ENCODE measurements at regions not wholly inside any gene's neighbourhood (a gene's known extent, or its start where the extent isn't known, plus 50 kb on each side); places are given as distances from the start of the nearest gene placed in this dataset.

DNA sequence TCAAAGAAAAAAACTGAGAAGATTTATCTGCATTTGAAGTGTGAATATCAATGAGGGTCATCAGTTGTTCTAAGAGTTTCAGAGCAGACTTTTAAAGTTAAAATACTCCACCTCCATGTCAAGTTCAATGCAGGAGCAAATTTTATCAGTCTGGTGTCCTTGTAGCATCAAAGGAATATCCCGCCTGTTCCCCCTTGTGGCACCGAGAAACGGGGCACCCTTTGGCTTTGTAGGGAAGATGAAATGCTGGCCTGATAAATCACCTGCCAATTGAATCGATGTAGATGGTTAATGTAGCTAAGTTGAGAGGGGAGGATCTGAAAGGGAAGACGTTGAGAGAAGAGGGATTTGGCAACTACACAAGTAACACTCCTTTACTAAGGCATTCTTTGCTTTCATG is 714.5 kb downstream of the EFNA5 start:
- H3K36me3 Mint-ChIP-seq (ENCODE audit: insufficient read depth, unreplicated experiment), result no peaks in the 10 kb centered on the region
- intact Hi-C loops (cut with micrococcal nuclease; ENCODE audit: unreplicated experiment), result no loop called here
- no peak overlapping the region for H3K4me3 Mint-ChIP-seq (ENCODE audit: low read depth, unreplicated experiment)
- TF ChIP-seq, protein P1, sequence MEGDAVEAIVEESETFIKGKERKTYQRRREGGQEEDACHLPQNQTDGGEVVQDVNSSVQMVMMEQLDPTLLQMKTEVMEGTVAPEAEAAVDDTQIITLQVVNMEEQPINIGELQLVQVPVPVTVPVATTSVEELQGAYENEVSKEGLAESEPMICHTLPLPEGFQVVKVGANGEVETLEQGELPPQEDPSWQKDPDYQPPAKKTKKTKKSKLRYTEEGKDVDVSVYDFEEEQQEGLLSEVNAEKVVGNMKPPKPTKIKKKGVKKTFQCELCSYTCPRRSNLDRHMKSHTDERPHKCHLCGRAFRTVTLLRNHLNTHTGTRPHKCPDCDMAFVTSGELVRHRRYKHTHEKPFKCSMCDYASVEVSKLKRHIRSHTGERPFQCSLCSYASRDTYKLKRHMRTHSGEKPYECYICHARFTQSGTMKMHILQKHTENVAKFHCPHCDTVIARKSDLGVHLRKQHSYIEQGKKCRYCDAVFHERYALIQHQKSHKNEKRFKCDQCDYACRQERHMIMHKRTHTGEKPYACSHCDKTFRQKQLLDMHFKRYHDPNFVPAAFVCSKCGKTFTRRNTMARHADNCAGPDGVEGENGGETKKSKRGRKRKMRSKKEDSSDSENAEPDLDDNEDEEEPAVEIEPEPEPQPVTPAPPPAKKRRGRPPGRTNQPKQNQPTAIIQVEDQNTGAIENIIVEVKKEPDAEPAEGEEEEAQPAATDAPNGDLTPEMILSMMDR (IDR thresholded peaks at IDR 0.05; ENCODE audit: unreplicated experiment), result no peak
- H3K4me1 Mint-ChIP-seq (ENCODE audit: low read depth, unreplicated experiment), result peaks cover 21% of the 10 kb centered on the region
- CTCF ChIA-PET, result no interaction called here
- no TSS peak for BruUV-seq (replicated peaks)
- DNase-seq, result no peak
- H3K27ac Mint-ChIP-seq (ENCODE audit: unreplicated experiment), result no peak overlapping the region
- no peaks in the 10 kb centered on the region for H3K9me3 Mint-ChIP-seq (ENCODE audit: low read depth, unreplicated experiment)
- H3K27me3 Mint-ChIP-seq (ENCODE audit: unreplicated experiment), result no peaks in the 10 kb centered on the region

DNA sequence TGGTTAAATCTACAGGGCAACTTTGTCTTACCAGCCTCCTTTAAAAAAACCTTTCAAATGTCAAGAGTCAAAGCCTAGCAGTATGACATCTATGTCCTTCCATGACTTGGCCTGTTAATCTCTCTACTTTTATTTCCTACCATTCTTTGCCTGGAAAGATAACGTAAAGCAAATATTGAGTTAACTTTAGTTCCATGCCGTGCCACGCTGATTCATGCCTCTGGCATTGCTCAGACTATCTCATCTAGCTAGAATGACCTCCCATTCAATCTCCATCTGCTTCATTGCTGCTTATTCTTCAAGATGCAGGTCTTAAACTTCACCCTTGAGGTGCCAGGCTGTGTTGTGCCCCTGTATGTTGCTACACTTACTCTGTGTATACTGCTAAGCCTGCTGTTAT is 729.8 kb downstream of the EFNA5 start:
- peak overlapping the region; percentile 38 for H3K4me3 Mint-ChIP-seq (ENCODE audit: low read depth, unreplicated experiment)

DNA sequence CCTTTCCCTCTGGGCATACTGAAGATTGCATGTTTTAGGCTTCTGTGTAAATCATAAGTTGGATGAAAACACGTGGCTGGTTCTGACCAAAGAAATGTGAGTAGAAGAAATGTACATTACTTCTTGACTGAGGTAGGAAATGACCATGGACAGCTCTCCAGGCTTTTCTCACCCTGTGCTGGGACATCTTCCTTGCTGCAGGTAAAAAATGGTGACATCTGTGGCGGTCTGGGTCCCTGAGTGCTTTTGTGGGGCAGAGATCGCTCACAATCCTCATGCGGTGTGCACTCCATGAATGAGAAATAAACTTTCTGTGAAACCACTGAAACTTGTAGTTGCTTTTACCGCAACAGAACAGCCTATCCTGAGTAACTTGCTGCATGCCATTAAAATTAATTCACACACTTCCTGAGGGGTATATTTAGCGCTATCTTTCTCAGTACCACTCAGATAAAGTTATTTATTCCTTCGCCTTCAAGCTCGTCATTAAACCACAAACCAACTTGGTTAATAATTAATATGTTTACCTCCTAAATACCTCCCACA is 730.4 kb downstream of the EFNA5 start:
- CTCF ChIA-PET, result no interaction called here
- intact Hi-C loops (cut with micrococcal nuclease; ENCODE audit: unreplicated experiment), result loop anchor here (10.0 kb wide), 1 partner anchor 424 kb away; no protein-coding TSS in a partner anchor
- peaks cover 22% of the 10 kb centered on the region for H3K4me1 Mint-ChIP-seq (ENCODE audit: low read depth, unreplicated experiment)
- BruUV-seq (replicated peaks), result no TSS peak
- H3K27ac Mint-ChIP-seq (ENCODE audit: unreplicated experiment), result peak overlapping the region; percentile 90
- H3K9me3 Mint-ChIP-seq (ENCODE audit: low read depth, unreplicated experiment), result peaks cover 3% of the 10 kb centered on the region
- no peak for DNase-seq
- TF ChIP-seq, protein P1 (IDR thresholded peaks at IDR 0.05; ENCODE audit: unreplicated experiment), result no peak
- peak overlapping the region; percentile 38 for H3K4me3 Mint-ChIP-seq (ENCODE audit: low read depth, unreplicated experiment)
- peaks cover 5% of the 10 kb centered on the region for H3K36me3 Mint-ChIP-seq (ENCODE audit: insufficient read depth, unreplicated experiment)
- no peaks in the 10 kb centered on the region for H3K27me3 Mint-ChIP-seq (ENCODE audit: unreplicated experiment)

More for the DNA sequence above, 729.8 kb downstream of the EFNA5 start:
- Mint-ChIP-seq H3K9me3 (ENCODE audit: low read depth, unreplicated experiment) (peaks cover 3% of the 10 kb centered on the region), H3K4me1 (ENCODE audit: low read depth, unreplicated experiment) (peaks cover 22% of the 10 kb centered on the region), H3K27me3 (ENCODE audit: unreplicated experiment) (no peaks in the 10 kb centered on the region), H3K36me3 (ENCODE audit: insufficient read depth, unreplicated experiment) (peaks cover 5% of the 10 kb centered on the region), H3K27ac (ENCODE audit: unreplicated experiment) (peak overlapping the region; percentile 90)
- no TSS peak for BruUV-seq (replicated peaks)
- TF ChIP-seq, protein P1 (IDR thresholded peaks at IDR 0.05; ENCODE audit: unreplicated experiment), result no peak
- intact Hi-C loops (cut with micrococcal nuclease; ENCODE audit: unreplicated experiment), result loop anchor here (10.0 kb wide), 1 partner anchor 424 kb away; no protein-coding TSS in a partner anchor
- peak; percentile 59 for DNase-seq
- CTCF ChIA-PET, result no interaction called here

DNA sequence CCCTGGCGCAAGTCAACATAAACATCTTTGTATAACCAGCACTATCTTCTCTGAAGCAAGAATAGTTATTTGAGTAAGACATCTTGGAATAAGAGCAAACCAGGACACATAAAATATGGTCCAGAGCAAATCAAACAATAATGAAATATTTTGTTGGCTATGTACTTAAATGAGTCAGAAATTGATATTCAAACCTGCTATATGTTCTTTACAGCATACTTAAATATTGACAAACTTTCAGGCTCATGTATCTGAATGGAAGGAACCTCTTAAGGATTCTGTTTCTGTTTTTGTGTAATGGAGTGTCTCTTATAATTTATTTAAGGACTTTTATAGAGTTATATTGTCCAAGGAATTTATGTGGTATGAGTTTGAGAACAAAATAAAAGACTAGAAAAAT is 747.3 kb downstream of the EFNA5 start:
- H3K4me3 Mint-ChIP-seq (ENCODE audit: low read depth, unreplicated experiment), result no peak overlapping the region
- H3K9me3 Mint-ChIP-seq (ENCODE audit: low read depth, unreplicated experiment), result peaks cover 8% of the 10 kb centered on the region
- intact Hi-C loops (cut with micrococcal nuclease; ENCODE audit: unreplicated experiment), result no loop called here
- CTCF ChIA-PET, result no interaction called here
- no peaks in the 10 kb centered on the region for H3K36me3 Mint-ChIP-seq (ENCODE audit: insufficient read depth, unreplicated experiment)
- no peaks in the 10 kb centered on the region for H3K27me3 Mint-ChIP-seq (ENCODE audit: unreplicated experiment)
- DNase-seq, result no peak
- BruUV-seq (replicated peaks), result no TSS peak
- no peaks in the 10 kb centered on the region for H3K4me1 Mint-ChIP-seq (ENCODE audit: low read depth, unreplicated experiment)
- no peak overlapping the region for H3K27ac Mint-ChIP-seq (ENCODE audit: unreplicated experiment)
- TF ChIP-seq, protein P1 (IDR thresholded peaks at IDR 0.05; ENCODE audit: unreplicated experiment), result no peak

Data from Calu3 (cell line).